ENCODE measurements at regions not wholly inside any gene's neighbourhood (a gene's known extent, or its start where the extent isn't known, plus 50 kb on each side); places are given as distances from the start of the nearest gene placed in this dataset.

DNA sequence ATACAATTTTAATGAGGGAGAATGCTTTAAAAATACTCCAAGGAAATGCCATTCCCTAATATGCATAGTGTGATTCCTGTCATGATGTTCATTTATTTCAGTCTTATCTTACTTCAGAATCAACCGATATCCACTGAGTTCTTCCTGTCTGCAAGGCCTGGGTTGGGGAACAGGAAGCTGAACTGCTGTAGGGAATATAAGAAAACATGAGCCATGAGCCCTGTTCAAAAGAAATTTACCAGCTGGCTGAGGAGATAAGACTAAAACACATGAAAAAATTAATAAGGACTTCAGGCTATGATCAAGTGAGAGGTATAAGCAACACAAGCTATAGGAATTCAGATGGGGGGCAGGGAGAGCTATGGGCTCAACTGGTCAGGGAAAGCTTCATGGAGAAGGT lies 184.7 kb downstream of the PLPP4 start:
- Histone ChIP-seq H3K4me1 (replicated peaks in 1 of 2; ENCODE audit: control insufficient read depth in 2 of 2, insufficient read depth in 2 of 2, low read length in 2 of 2) (no peaks in the 10 kb centered on the region), H4K20me1 (replicated peaks; ENCODE audit: control insufficient read depth, insufficient read depth, low read length) (no peaks in the 10 kb centered on the region), H2AFZ (ENCODE audit: low read depth, low read length) (no peak overlapping the region), H3K4me2 (ENCODE audit: insufficient read depth, low read length) (no peak overlapping the region), H3K4me3 (no peak overlapping the region), H3K27ac (ENCODE audit: extremely low read depth, low read depth, low read length) (no peak overlapping the region), H3K36me3 (ENCODE audit: control insufficient read depth, insufficient read depth, low read length) (no peaks in the 10 kb centered on the region), H3K79me2 (ENCODE audit: control insufficient read depth, insufficient read depth, low read length) (no peaks in the 10 kb centered on the region), H3K27me3 (ENCODE audit: control insufficient read depth in 2 of 2, insufficient read depth in 2 of 2, low read length in 2 of 2) (0 out of 5 replicates have a peak, but pooled peaks cover 0 to 4% of the 10 kb centered on the region in 2 experiments), H3K9me1 (ENCODE audit: control insufficient read depth, insufficient read depth, low read length) (no peaks in the 10 kb centered on the region), H3K9ac (ENCODE audit: insufficient read depth in 1 of 2, low read depth in 2 of 2, low read length in 2 of 2) (no peak overlapping the region), H3K9me3 (replicated peaks; ENCODE audit: control insufficient read depth, insufficient read depth, low read depth, low read length) (no peaks in the 10 kb centered on the region)
- WGBS (ENCODE audit: insufficient coverage, low coverage, missing lambda C conversion rate): 7% methylated on average over 1 of the region's 1 CpG
- no TSS peak for BruUV-seq (replicated peaks)
- ATAC-seq (no peak), DNase-seq (ENCODE audit: extremely low read depth in 1 of 4, low spot score in 3 of 4) (no peak), FAIRE-seq (no peak)
- ChIA-PET CTCF (ENCODE audit: low intra/inter-chr PET ratio) (no interaction called here), POLR2A (no interaction called here)
- TF ChIP-seq ZNF316 (IDR thresholded peaks at IDR 0.05): no peak
- intact Hi-C loops (cut with micrococcal nuclease) (no loop called here), in situ Hi-C loops (cut with MboI) (no loop called here)

DNA sequence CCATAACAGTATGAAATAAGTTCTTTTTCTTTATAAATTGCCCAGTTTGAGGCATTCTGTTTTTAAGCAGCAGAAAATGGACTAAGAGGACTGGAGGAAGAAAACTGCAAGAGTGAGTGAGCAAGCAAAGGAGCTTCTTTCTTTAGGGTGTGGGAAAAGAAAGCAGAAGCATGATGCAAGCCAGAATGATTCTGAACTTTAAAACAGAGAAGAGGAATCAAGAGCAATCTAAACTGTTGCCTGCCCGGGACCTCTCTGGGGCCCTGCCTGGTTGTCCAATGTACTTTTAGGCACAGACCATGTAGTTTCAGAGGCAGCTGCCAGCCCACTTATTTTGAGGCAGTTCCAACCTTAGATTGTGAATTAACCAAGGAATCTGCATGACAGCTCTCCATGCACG lies 186.3 kb downstream of the PLPP4 start:
- ATAC-seq (no peak), DNase-seq (ENCODE audit: extremely low read depth in 1 of 4, low spot score in 3 of 4) (no peak), FAIRE-seq (no peak)
- no peaks in the 10 kb centered on the region for H3K79me2 ChIP-seq (ENCODE audit: control insufficient read depth, insufficient read depth, low read length)
- POLR2A ChIA-PET: interaction anchor here (0.7 kb wide), 1 partner anchor 96 kb away, joined by 3 read pairs; no protein-coding TSS in a partner anchor
- BruUV-seq (replicated peaks): no TSS peak
- H3K4me1 ChIP-seq (replicated peaks in 1 of 2; ENCODE audit: control insufficient read depth in 2 of 2, insufficient read depth in 2 of 2, low read length in 2 of 2): no peaks in the 10 kb centered on the region
- in situ Hi-C loops (cut with MboI) (no loop called here), intact Hi-C loops (cut with micrococcal nuclease) (no loop called here)
- no peaks in the 10 kb centered on the region for H3K9me3 ChIP-seq (replicated peaks; ENCODE audit: control insufficient read depth, insufficient read depth, low read depth, low read length)
- H3K9me1 ChIP-seq (ENCODE audit: control insufficient read depth, insufficient read depth, low read length): no peaks in the 10 kb centered on the region
- 0 out of 5 replicates have a peak, but pooled peaks cover 0 to 4% of the 10 kb centered on the region in 2 experiments for H3K27me3 ChIP-seq (ENCODE audit: control insufficient read depth in 2 of 2, insufficient read depth in 2 of 2, low read length in 2 of 2)
- no peak overlapping the region for H3K4me2 ChIP-seq (ENCODE audit: insufficient read depth, low read length)
- 0% methylated on average over 2 of the region's 2 CpGs for WGBS (ENCODE audit: insufficient coverage, low coverage, missing lambda C conversion rate)
- H3K9ac ChIP-seq (ENCODE audit: insufficient read depth in 1 of 2, low read depth in 2 of 2, low read length in 2 of 2): no peak overlapping the region
- H2AFZ ChIP-seq (ENCODE audit: low read depth, low read length): no peak overlapping the region
- TF ChIP-seq SP2 (IDR thresholded peaks at IDR 0.05; ENCODE audit: extremely low read depth, low read depth, low read length, poor library complexity, severe bottlenecking) (no peak), XRCC5 (IDR thresholded peaks at IDR 0.05; ENCODE audit: low read depth, low read length) (no peak), DACH1 (IDR thresholded peaks at IDR 0.05; ENCODE audit: partially characterized antibody) (no peak), ELF1 (tag; IDR thresholded peaks at IDR 0.05) (no peak), NR1H2 (CRISPR knock-in tag; IDR thresholded peaks at IDR 0.05) (no peak), HDAC1 (IDR thresholded peaks at IDR 0.05) (no peak), TAF9B (IDR thresholded peaks at IDR 0.05; ENCODE audit: partially characterized antibody) (no peak)
- TF ChIP-seq, protein P1, sequence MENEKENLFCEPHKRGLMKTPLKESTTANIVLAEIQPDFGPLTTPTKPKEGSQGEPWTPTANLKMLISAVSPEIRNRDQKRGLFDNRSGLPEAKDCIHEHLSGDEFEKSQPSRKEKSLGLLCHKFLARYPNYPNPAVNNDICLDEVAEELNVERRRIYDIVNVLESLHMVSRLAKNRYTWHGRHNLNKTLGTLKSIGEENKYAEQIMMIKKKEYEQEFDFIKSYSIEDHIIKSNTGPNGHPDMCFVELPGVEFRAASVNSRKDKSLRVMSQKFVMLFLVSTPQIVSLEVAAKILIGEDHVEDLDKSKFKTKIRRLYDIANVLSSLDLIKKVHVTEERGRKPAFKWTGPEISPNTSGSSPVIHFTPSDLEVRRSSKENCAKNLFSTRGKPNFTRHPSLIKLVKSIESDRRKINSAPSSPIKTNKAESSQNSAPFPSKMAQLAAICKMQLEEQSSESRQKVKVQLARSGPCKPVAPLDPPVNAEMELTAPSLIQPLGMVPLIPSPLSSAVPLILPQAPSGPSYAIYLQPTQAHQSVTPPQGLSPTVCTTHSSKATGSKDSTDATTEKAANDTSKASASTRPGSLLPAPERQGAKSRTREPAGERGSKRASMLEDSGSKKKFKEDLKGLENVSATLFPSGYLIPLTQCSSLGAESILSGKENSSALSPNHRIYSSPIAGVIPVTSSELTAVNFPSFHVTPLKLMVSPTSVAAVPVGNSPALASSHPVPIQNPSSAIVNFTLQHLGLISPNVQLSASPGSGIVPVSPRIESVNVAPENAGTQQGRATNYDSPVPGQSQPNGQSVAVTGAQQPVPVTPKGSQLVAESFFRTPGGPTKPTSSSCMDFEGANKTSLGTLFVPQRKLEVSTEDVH (IDR thresholded peaks at IDR 0.05; ENCODE audit: low read depth, partially characterized antibody): no peak
- H3K4me3 ChIP-seq: no peak overlapping the region
- CTCF ChIA-PET (ENCODE audit: low intra/inter-chr PET ratio): no interaction called here
- no peaks in the 10 kb centered on the region for H3K36me3 ChIP-seq (ENCODE audit: control insufficient read depth, insufficient read depth, low read length)
- no peak overlapping the region for H3K27ac ChIP-seq (ENCODE audit: extremely low read depth, low read depth, low read length)
- no peaks in the 10 kb centered on the region for H4K20me1 ChIP-seq (replicated peaks; ENCODE audit: control insufficient read depth, insufficient read depth, low read length)
